GM23248 (cell line): ENCODE measurements at regions not wholly inside any gene's neighbourhood (a gene's known extent, or its start where the extent isn't known, plus 50 kb on each side); places are given as distances from the start of the nearest gene placed in this dataset.

Experiments used
- DNase-seq: peaks from one replicate; pipeline ENCODE4 v3.0.0-alpha.2; 2015
- H2AFZ ChIP-seq: fragments of 200-600 bp; sonication (generic); 2 replicates; pipeline ENCODE4 v1.6.1; 2016; ENCODE audit warnings: antibody characterized with exemption
- H3F3A ChIP-seq: fragments of 200-600 bp; sonication (generic); 2 replicates; pipeline ENCODE4 v1.6.1; 2016; ENCODE audit warnings: mild to moderate bottlenecking, antibody characterized with exemption, mixed run types; ENCODE audit not compliant: insufficient read depth
- H3K27ac ChIP-seq: fragments of 200-600 bp; sonication (generic); 2 replicates; pipeline ENCODE4 v1.5.1; 2016; ENCODE audit warnings: mild to moderate bottlenecking
- H3K27me3 ChIP-seq: fragments of 200-600 bp; sonication (generic); replicated peaks from 2 replicates; pipeline ENCODE4 v1.6.1; 2016; ENCODE audit warnings: mild to moderate bottlenecking; ENCODE audit not compliant: insufficient read depth
- H3K36me3 ChIP-seq: fragments of 200-600 bp; sonication (generic); 2 replicates; pipeline ENCODE4 v1.6.1; 2016; ENCODE audit warnings: low read depth, mild to moderate bottlenecking
- H3K4me1 ChIP-seq: fragments of 200-600 bp; sonication (generic); 2 replicates; pipeline ENCODE4 v1.6.1; 2016; ENCODE audit warnings: mild to moderate bottlenecking; ENCODE audit not compliant: insufficient read depth
- H3K4me2 ChIP-seq: fragments of 200-600 bp; sonication (generic); one replicate; pipeline ENCODE4 v1.6.1; 2016; ENCODE audit warnings: mild to moderate bottlenecking; ENCODE audit not compliant: unreplicated experiment
- H3K4me3 ChIP-seq: fragments of 200-600 bp; sonication (generic); 2 replicates; pipeline ENCODE4 v1.5.1; 2016; ENCODE audit warnings: mild to moderate bottlenecking
- H3K79me2 ChIP-seq: fragments of 200-600 bp; sonication (generic); 2 replicates; pipeline ENCODE4 v1.6.1; 2016; ENCODE audit warnings: mild to moderate bottlenecking; ENCODE audit not compliant: insufficient read depth
- H3K9ac ChIP-seq: fragments of 200-600 bp; sonication (generic); 2 replicates; pipeline ENCODE4 v1.6.1; 2016; ENCODE audit warnings: mild to moderate bottlenecking
- H3K9me2 ChIP-seq: fragments of 200-600 bp; sonication (generic); 2 replicates; pipeline ENCODE4 v1.6.1; 2016; ENCODE audit warnings: mixed run types, mild to moderate bottlenecking, moderate library complexity; ENCODE audit not compliant: insufficient read depth
- H3K9me3 ChIP-seq: fragments of 200-600 bp; sonication (generic); one replicate; pipeline ENCODE4 v1.6.1; 2017; ENCODE audit warnings: low read depth
- H4K20me1 ChIP-seq: fragments of 200-600 bp; sonication (generic); 2 replicates; pipeline ENCODE4 v1.6.0; 2016; ENCODE audit not compliant: insufficient read depth
- EZH2 ChIP-seq: fragments of 200-600 bp; sonication (generic); IDR thresholded peaks from 2 replicates; pipeline ENCODE4 v1.6.1; 2018; ENCODE audit warnings: antibody characterized with exemption, mild to moderate bottlenecking; ENCODE audit not compliant: insufficient read depth, poor library complexity, severe bottlenecking
- EZH2phosphoT487 ChIP-seq: fragments of 200-600 bp; sonication (generic); IDR thresholded peaks from 2 replicates; pipeline ENCODE4 v1.6.1; 2018; ENCODE audit warnings: antibody characterized with exemption, moderate library complexity, mild to moderate bottlenecking, low read depth; ENCODE audit not compliant: insufficient read depth
- WGBS, 2 experiments: methylation state at CpG; one replicate each; pipeline ENCODE4 v1.1.6; 2015 to 2017; ENCODE audit warnings: low lambda C conversion rate in 2 of 2, low coverage in 1 of 2; ENCODE audit errors: missing lambda C conversion rate in 2 of 2; 5-methylcytosine and 5-hydroxymethylcytosine counted together
- in situ Hi-C: fragments of 300-500 bp; cut with MboI; formaldehyde crosslinking; loops from 2 replicates; pipeline ENCODE4 v1.15.0; 2020

DNA sequence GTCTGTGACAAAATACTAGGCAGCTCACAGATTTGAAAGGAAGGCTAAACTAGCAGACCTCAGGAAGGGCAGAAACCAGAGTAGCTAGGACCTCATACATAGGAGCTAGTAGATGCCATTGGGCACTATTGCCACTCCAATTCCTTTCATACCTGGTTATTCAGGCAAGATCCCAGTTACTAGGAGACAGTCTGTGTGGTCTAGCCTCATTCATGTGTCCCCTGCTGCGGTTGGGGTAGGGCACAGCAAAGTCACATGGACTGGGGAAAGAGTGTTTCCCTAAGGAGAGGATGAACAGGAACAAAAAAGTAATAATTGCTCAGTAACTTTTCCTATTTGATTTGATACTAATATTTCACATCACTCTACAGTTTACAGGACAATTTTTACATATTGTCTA is 204.6 kb upstream of the HEY2 start:
- Histone ChIP-seq H3K79me2 (no peaks in the 10 kb centered on the region), H3K4me3 (no peak overlapping the region), H3K9me3 (no peaks in the 10 kb centered on the region), H3K9ac (no peak overlapping the region), H3K4me1 (no peaks in the 10 kb centered on the region), H3K36me3 (no peaks in the 10 kb centered on the region), H2AFZ (no peak overlapping the region), H3K27ac (no peak overlapping the region), H3K4me2 (no peak overlapping the region), H3K27me3 (no peaks in the 10 kb centered on the region), H3K9me2 (no peaks in the 10 kb centered on the region), H4K20me1 (no peaks in the 10 kb centered on the region), H3F3A (no peaks in the 10 kb centered on the region)
- TF ChIP-seq EZH2phosphoT487, result no peak
- no peak for TF ChIP-seq EZH2
- in situ Hi-C loops, result no loop called here
- WGBS, 2 experiments, result 9 to 20% methylated on average over 1 of the region's 1 CpG
- DNase-seq, result no peak

DNA sequence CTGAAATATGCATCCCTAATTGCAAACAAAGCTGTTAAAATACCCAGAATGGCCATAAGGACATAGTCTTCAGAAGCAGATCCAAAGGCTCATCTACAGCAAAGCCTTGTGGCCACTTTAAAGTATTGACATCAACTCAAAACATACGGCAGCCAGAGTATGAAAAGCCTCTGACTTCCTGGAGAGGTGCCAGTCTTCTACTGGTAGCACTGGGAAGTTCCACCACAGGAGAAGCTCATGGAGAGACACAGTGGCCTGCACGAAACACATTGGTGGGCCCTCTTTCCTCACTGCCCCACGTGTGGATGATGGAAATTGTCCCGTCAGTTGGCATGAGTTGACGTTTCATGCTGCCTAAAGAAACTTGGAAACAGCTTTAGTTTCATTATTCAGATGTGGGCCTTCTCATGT is 202.6 kb upstream of the HEY2 start:
- no peaks in the 10 kb centered on the region for H3K9me3 ChIP-seq
- in situ Hi-C loops, result no loop called here
- no peaks in the 10 kb centered on the region for H3K4me1 ChIP-seq
- WGBS, 2 experiments, result 2 to 9% methylated on average over 5 of the region's 5 CpGs
- H3F3A ChIP-seq, result no peaks in the 10 kb centered on the region
- no peak overlapping the region for H3K4me2 ChIP-seq
- H2AFZ ChIP-seq, result no peak overlapping the region
- no peak overlapping the region for H3K9ac ChIP-seq
- H3K4me3 ChIP-seq, result no peak overlapping the region
- H3K27me3 ChIP-seq, result no peaks in the 10 kb centered on the region; the same call in 1 of the 2 replicates
- H3K36me3 ChIP-seq, result no peaks in the 10 kb centered on the region
- H3K9me2 ChIP-seq, result no peaks in the 10 kb centered on the region
- H4K20me1 ChIP-seq, result no peaks in the 10 kb centered on the region
- no peaks in the 10 kb centered on the region for H3K79me2 ChIP-seq
- no peak overlapping the region for H3K27ac ChIP-seq
- TF ChIP-seq EZH2phosphoT487, result no peak
- TF ChIP-seq EZH2, result no peak
- peak; percentile 28 for DNase-seq

DNA sequence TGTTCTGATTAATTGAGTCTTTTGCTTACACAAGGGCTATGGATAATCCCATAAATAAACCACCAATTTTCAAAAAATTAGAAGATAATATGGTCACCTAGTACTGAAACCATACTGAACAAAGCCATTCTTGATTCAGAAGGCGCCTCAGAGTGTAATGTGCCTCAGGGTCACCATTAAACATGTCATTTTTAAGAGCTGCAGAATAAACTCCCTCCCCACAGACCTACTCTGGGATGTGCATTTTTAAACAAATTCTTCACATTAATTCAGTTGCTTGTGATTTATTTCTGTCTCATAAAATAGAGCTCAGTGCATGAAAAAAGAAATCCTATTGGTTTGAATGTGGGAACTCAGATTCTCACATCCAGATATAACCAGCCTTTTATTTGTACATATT is 202.1 kb upstream of the HEY2 start:
- DNase-seq, result no peak

GRCh38 chr6:125549202-125549884 is 200.1 kb upstream of the HEY2 start:
- Histone ChIP-seq H3K4me3 (no peak overlapping the region), H3K4me1 (no peaks in the 10 kb centered on the region), H3K9ac (no peak overlapping the region), H3K9me3 (no peaks in the 10 kb centered on the region), H2AFZ (no peak overlapping the region), H3K27me3 (no peaks in the 10 kb centered on the region; the same call in 1 of the 2 replicates), H3K4me2 (no peak overlapping the region), H3K36me3 (no peaks in the 10 kb centered on the region), H3K79me2 (no peaks in the 10 kb centered on the region), H3K9me2 (no peaks in the 10 kb centered on the region), H4K20me1 (no peaks in the 10 kb centered on the region), H3F3A (no peaks in the 10 kb centered on the region), H3K27ac (no peak overlapping the region)
- in situ Hi-C loops, result no loop called here
- WGBS, 2 experiments, result 16 to 23% methylated on average over 4 of the region's 4 CpGs
- DNase-seq, result no peak
- TF ChIP-seq EZH2phosphoT487 (no peak), EZH2 (no peak)

More for the DNA sequence above, 202.1 kb upstream of the HEY2 start:
- Histone ChIP-seq H3K4me1 (no peaks in the 10 kb centered on the region), H3K9ac (no peak overlapping the region), H4K20me1 (no peaks in the 10 kb centered on the region), H3K4me2 (no peak overlapping the region), H3K36me3 (no peaks in the 10 kb centered on the region), H3K9me2 (no peaks in the 10 kb centered on the region), H3K9me3 (no peaks in the 10 kb centered on the region), H3K27me3 (no peaks in the 10 kb centered on the region; the same call in 1 of the 2 replicates), H2AFZ (no peak overlapping the region), H3K79me2 (no peaks in the 10 kb centered on the region), H3K27ac (no peak overlapping the region), H3K4me3 (no peak overlapping the region), H3F3A (no peaks in the 10 kb centered on the region)
- TF ChIP-seq EZH2 (no peak), EZH2phosphoT487 (no peak)
- in situ Hi-C loops, result no loop called here
- 30% methylated on average over 1 of the region's 1 CpG for WGBS, 2 experiments

DNA sequence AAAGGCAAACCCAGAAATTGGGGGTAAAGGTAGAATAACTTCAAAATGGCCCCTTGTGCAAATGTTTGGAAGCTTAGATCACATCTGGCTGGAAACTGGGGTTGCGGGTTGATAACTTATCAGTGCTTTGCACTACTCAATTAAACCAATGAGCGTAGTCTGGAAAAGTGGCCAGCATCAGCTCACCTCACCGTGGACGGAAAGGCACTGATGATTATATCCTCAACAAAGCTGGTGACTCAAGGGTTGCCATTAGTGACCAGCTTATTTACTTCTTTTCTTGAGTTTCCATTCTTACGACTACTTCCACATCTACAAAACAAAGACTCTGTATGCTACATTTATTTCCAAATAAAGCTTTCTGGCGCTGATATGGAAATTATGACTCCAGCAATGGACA is 198.5 kb upstream of the HEY2 start:
- WGBS, 2 experiments, result 65 to 69% methylated on average over 6 of the region's 6 CpGs
- in situ Hi-C loops, result no loop called here

More for the DNA sequence above, 198.5 kb upstream of the HEY2 start:
- Histone ChIP-seq H3K9me2 (no peaks in the 10 kb centered on the region), H3K27me3 (no peaks in the 10 kb centered on the region; the same call in 1 of the 2 replicates), H3K4me1 (no peaks in the 10 kb centered on the region), H3K4me3 (no peak overlapping the region), H3K4me2 (no peak overlapping the region), H3K27ac (no peak overlapping the region), H3F3A (no peaks in the 10 kb centered on the region), H4K20me1 (no peaks in the 10 kb centered on the region), H3K36me3 (no peaks in the 10 kb centered on the region), H3K79me2 (no peaks in the 10 kb centered on the region), H2AFZ (no peak overlapping the region), H3K9me3 (no peaks in the 10 kb centered on the region), H3K9ac (no peak overlapping the region)
- DNase-seq, result no peak
- TF ChIP-seq EZH2, result no peak
- no peak for TF ChIP-seq EZH2phosphoT487
